Prostate gland (tissue), 2 donors: ENCODE measurements at regions not wholly inside any gene's neighbourhood (a gene's known extent, or its start where the extent isn't known, plus 50 kb on each side); places are given as distances from the start of the nearest gene placed in this dataset.

ENCODE experiments used
- CTCF ChIP-seq, 4 experiments: fragments of 200-600 bp in 2 of 4; fragments of 450-650 bp in 2 of 4; sonication (generic) in 2 of 4; IDR thresholded peaks; 1 replicate in 3 of 4; 2 replicates in 1 of 4; pipeline ENCODE4 v1.5.1; 2016 to 2019; ENCODE audit warnings: antibody characterized with exemption in 4 of 4, mild to moderate bottlenecking in 2 of 4, moderate library complexity in 2 of 4
- POLR2A ChIP-seq: fragments of 450-650 bp; IDR thresholded peaks from one replicate; pipeline ENCODE4 v1.6.1; 2016; ENCODE audit warnings: antibody characterized with exemption, mild to moderate bottlenecking
- POLR2AphosphoS5 ChIP-seq: sonication (generic); formaldehyde crosslinking; IDR thresholded peaks from one replicate; pipeline ENCODE4 v1.6.1; 2017; ENCODE audit warnings: antibody characterized with exemption

- no peak for TF ChIP-seq CTCF (IDR thresholded peaks at IDR 0.05)
- TF ChIP-seq POLR2AphosphoS5: no peak
- no peak for TF ChIP-seq POLR2A
These were observed 183.7 kb upstream of the USP9Y start for GRCh38 chrY:12517338-12517737.
